NCI-H345 treated with DMSO at 0.1 percent for 48 hours (cell line): ENCODE measurements at regions not wholly inside any gene's neighbourhood (a gene's known extent, or its start where the extent isn't known, plus 50 kb on each side); places are given as distances from the start of the nearest gene placed in this dataset.

Experiments used
- DNase-seq: peaks from one replicate; lab custom pipeline; 2025; ENCODE audit not compliant: unreplicated experiment; lab: John Stamatoyannopoulos, UW

DNA sequence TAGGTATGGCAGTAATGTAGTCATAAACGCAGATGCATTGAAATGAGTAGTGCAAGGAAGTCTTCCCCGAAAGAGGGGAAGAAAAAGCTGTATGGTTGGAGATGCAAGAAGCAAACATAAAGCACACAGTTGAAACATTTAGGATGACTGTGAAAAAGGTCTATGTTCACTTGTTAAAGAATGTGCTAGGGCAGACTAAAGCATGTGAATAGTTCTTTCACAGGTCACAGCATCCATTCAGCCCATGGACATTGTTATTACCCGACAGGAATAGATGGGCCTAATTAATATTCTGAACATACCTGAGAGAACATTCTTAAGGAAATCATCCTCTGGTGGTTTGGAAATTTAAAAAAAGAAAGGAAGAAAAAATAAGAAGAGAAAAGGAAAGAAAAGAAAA, 595.2 kb downstream of the ZIC1 start:
- no peak for DNase-seq

DNA sequence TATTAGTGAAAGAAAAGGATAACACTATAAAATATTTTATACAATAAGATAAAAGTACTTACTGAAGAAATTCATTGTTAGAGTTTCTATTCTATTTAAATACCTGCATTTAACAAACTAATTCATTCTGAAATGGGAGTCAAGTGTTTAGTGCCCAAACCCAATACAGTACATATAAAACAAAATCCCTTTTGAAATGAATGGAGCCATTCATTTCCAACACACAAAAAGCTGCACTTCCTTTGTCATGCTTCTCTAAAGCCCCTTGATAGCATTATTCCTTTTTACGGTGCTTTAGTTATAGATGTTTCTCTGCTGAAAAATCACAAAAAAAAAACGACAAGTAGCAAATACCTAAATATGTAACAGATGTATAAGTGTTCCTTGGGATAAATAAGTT, 596.3 kb downstream of the ZIC1 start:
- DNase-seq = peak; percentile 40

DNA sequence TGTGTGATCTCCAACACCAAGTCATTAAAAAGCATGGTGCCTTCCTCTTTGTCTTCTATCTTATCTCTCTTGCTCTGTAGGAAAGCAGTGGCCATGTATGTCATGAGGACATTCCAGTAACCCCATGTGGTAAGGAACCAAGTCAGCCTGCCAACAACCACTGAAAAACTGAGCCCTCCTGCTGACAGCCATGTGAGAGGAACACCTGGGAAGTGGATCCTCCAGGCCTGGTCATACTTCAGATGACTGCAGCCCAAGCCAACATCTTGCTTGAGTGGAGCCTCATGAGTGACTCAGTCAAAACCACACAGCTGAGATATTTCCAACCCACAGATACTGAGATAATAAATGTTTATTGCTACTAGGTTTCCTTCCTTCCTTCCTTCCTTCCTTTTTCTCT, 597.3 kb downstream of the ZIC1 start:
- DNase-seq = no peak

DNA sequence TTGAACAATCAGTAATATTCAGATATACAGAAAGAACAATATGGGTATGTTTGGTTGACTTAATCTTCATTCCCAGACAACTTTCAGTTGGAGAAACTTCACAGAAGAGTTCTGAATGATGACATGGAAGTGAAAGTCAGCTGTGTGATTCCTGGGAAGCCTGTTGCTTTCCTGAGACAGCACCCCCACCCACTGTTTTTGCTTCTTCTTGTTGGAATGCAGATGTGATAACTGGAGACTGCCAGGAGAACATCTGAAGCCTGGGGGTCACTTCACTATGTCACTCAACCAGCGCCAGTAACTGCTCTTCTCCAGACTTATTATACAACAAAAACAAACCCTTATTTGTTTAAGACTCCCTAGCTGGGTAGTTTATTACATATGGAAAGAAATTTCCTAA, 599.4 kb downstream of the ZIC1 start:
- no peak for DNase-seq

DNA sequence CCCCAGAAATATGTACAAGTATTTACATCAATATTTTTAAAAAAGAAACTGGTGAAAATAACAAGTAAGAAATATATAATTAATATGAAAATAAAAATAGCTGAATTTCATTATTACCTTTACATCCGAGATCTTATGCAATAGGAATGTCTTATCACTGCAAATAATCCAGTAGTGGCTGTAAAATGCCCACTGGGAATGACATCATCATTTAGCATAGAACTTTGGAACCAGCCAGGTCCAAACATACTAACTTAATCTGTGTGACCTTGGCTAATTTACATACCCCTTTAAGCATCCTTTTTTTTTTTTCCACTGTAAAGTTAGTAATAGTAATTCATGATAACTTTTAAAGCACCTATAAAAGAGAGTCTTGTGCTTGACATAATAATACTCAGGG, 611.7 kb downstream of the ZIC1 start:
- DNase-seq = no peak

DNA sequence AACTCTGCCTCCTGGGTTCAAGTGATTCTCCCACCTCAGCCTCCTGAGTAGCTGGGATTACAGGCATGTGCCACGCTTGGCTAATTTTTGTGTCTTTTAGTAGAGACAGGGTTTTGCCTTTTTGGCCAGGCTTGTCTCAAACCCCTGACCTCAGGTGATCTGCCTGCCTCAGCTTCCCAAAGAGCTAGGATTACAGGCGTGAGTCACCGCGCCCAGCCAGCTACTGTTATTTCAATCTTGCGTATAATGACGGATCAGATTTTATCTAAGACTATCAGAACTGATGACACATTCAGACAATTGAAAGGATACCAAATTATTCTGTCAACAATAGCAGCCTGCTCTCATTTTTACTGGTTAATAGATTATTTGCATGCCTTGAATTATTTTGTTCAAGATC, 612.2 kb downstream of the ZIC1 start:
- DNase-seq = no peak

DNA sequence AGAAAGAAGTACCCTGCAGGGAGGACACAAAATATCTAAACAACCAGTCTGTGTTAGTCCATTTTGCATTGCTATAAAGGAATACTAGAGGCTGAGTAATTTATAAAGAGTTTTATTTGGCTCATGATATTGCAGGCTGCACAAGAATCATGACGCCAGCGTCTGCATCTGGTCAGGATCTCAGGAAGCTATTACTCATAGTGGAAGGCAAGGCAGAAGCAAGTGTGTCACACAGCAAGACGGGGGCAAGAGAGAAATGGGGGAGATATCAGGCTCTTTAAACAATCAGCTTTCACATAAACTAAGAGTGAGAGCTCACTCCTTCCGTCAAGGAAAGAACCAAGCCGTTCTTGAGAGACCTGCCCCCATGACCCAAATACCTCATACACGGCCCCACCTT, 614.8 kb downstream of the ZIC1 start:
- no peak for DNase-seq

DNA sequence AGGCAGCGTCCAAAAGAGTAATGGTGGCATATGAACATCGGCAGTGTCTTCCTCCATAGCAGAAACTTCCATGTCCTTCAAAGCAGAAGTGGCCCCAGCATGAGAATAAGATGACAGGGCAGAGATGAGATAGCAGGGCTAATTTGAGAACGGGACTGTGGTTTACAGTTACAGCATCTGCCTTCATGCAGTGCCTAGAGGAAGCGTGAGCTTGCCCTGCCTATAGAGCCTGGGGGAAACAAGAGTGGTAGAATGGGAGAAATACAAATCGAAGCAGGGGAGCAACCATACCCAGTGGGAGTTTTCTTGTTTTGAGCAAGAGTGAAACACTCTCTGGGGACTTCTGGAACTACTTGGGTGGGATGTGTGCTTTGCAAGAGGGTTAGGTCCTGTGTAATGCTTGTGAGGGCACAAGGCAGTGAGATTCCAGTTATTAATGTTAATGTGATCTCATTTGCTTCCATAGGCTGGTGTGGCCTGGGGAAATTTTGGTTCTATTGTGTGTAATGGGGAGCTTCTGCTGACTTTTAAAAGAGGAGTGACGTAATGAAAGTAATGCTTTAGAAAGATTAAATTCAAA, 616.9 kb downstream of the ZIC1 start:
- DNase-seq = no peak

DNA sequence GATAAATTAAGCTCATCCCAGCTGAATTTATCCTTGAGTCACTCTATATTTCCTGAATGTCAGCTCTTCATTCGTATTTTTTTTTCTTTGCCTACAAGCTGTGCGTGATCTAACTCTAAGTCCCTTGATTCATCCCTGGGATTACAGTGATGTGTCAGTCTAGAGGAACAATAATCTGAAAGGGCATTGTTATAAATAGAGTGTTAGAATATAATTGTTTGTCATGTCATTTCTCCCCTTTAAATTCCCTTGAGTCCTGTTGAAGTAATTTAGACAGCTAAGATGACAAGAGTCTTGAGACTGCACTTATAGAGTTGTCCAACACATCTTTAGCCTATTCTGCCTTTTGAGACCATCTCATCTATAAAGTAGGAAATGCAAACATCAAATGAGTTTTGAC, 621.8 kb downstream of the ZIC1 start:
- no peak for DNase-seq

DNA sequence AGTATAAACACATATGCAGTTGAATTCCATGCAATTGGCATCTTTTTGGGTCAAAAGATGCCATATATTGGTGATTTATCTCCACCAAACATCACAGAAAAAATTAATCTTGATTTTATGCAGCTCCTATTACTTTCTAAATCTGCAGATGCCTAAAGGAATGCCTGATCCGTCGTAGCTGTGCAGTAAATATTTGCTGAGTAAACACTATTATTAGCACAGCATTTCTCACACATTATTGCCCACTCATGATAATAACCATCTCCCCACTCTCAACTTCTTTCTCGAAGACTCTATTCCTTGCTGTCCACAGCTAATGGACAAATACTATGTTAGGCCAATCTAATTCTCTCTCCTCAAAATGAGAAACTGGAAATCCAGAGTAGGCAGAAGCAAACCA, 625.2 kb downstream of the ZIC1 start:
- no peak for DNase-seq

DNA sequence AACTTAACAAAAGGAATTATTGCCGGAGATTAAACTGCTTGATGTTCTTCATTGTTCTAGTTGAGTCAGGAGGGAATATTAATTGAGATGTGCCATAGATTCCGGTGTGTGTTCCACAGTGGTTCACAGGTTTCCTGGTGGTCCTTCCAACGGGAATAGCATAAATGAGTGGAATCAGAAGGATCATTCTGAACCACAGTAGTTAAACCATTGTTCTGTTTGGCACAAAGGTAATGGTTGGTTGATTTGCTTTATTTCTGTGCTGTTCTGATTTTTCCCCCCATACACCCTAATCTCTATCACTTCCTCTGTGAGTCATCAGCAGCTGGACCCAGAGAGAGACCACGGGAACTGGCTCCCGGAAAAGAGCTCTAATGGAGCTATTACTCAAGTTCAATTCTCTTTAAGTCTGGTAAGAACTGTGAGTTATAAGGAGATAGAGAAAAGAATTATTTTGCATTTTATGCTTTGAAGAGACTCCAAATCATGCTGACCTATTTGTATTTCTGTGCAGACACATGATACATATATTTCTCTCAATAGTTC, 627.2 kb downstream of the ZIC1 start:
- no peak for DNase-seq

DNA sequence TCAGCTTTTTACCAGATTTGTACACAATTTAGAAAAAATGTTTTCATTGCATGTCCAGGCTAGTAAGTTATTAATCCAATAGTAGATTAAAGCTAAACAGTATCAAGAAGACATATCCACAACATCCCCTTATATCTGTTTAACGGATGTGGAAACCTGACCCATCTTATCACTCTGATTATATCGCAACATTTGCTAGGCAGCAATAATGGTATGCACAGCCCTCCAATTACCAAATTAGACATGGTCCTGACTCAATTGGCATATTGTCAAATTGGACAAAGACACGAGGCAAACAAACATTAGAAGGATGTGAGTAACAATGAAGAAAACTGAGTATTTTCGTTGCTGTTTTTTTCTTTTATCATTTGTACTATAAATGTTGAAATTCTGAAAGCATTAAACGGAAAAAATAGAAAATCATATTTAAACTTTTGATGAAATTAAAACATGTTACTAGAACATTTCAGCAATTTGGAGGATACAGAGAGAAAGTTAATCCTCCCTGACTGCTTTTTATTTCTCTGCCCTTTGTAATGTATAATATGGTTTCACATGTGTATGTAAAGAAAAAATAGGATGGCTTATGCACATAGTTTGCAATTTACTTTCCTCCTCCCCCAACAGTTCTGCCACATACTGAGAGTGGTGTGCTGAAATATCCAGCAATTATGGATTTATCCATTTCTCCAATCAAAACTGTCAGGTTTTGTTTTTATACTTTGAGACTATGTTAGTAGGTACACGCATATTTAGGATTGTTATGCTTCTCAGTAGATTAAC, 633.7 kb downstream of the ZIC1 start:
- no peak for DNase-seq

DNA sequence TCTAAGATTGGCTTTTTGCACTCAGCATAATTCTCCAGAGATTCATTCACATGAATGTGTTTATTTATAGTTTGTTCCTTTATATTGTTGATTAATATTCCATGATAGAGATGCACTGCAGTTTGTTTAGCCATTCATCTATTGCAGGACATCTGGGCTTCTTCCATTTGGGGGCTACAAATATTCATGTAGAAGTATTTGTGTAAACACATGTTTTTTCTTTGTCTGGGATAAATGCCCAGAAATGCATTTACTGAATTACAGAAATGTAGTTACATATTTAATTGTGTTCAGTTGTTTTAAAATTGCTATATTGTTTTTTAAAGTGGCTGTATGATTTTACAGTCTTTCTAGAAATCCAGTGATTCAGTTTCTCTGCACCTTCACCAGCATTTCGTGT, 635.0 kb downstream of the ZIC1 start:
- no peak for DNase-seq

DNA sequence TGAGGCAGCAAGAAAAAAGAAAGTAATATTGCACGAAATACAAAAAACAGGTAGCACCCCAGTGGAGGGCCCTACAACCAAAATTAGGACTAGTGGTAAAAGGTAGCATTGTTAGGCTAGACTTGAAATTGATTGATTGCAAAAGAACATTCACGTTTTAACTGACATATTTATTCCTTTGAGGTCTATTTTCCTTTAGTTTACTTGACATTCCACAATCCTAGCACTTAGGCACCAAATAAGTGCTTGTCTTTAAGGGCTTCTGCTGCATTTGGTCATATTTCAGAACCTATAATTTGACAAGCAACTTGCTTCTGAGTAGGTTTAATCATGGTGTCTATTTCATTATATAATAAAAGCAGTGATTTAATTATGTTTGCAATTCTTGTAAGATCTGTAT, 642.7 kb upstream of the AGTR1 start:
- DNase-seq = no peak

DNA sequence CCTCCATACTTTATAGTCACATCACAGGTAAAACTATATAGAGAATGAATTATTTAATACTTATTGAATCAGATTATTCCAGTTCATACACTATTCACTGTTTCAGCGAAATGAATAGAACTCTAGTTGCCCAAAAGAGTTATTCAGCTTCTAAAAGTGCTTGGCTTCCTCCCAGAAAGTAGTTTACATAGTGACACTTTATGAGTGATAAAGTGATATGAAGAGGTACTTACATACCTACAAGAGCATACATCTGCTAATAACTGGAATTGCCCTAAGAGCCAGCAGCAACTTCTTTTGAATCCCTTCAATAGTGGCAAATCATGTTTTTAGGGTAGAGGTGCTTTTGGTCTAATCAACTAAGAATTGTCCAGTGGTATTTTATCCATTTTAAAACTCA, 635.1 kb upstream of the AGTR1 start:
- peak; percentile 61 for DNase-seq

DNA sequence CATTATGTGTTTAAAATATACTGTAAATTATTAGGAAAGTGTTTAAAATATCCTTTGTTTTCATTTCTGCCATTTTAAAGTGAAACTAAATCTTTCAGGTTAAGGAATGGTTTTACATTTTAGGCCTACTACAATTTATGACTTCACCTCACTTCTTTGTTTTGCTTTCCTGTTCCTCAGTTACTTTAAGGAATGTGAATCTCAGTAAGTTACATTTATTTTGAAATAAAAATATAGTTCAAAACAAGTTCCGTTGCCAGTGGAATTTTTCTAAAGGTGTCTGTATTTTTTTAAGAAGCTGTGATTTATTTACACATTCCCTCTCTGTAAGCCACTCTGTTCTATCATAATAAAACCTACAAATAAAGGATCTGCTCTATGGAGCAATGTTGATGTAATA, 630.9 kb upstream of the AGTR1 start:
- DNase-seq = no peak

DNA sequence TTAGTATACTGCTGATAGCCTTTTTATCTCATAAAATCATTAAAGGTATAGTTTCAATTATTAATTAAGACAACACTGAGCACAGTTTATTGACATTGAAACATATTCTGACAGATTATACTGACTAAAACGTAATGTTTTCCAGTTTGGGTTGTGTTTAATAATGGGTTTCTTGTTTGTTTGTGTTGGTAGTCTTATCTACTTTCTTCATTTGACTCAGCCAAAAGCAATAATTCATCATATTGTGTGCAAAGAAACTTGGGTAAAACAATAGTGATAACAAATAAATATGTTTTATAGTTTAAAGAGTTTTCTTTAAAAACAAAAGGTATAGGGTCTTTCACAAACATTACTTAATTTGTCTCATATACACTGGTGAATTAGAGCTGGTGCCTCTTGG, 629.2 kb upstream of the AGTR1 start:
- DNase-seq = no peak

DNA sequence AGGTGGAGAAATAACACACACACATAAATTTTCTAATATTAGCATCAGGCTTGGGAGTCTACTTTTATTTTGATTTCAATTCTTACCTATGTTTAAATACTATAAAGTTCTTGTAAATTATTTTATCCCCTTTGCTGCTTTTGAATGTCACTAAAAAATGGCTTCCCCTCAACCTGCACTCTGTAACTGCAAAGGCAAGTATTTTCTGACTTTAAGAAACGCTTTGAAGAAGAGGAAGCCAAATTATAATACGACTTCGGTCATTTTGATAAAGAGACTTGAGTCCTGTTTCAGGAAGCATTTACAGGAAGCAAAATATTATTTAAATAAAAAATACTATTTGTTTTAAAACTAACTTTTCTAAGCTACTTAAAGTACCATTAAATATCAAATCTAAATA, 627.7 kb upstream of the AGTR1 start:
- no peak for DNase-seq

DNA sequence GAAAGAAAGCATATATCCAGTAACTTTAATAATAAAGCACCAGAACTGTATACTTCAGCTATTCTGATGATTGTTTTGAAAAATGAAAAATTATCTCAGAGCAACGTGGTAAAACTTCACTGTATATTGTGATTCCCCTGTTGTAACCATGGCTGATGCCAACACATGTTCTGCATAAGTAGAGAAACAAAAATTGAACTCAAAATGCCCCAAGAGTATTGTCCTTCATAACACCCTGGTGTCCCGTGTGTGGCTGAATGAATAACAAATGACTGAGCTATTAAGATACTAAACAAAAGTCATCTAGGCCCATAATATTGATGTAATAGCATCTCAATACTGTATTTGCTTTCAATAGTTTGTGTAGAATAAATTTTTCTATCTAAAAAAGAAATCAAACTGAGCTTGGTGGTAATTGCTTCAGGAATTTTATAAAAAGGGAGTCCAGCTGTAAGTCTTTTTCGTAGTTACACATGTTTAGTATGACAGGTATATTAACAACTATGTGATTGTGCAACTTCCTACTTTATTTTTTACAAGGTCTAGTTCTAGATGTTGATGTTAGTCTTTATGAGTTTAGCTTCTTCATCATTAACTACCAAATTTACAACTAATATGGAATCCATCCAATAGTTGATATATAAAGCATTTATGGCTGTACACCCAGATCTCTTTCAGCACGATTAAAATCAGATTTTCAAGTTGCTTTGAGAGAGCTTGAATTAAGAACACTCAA, 623.8 kb upstream of the AGTR1 start:
- DNase-seq = no peak

DNA sequence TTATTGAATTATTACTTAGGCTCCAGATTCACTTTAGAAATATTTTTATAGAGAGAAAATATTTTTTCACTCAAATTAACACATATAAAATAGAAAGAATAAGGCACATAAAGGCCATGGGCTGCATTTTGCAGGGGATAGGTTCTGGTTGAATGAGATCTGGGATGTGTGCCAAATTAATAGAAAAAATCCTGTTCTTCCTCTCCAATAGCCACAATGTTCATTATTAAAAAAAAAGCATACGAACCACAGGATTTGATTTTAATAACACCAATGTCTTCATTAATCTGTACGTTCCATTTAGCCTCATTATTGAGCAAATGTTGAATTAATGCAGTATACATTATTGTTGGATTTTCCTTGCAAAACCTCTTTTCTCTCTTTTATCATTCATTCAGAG, 622.8 kb upstream of the AGTR1 start:
- DNase-seq = peak; percentile 40

DNA sequence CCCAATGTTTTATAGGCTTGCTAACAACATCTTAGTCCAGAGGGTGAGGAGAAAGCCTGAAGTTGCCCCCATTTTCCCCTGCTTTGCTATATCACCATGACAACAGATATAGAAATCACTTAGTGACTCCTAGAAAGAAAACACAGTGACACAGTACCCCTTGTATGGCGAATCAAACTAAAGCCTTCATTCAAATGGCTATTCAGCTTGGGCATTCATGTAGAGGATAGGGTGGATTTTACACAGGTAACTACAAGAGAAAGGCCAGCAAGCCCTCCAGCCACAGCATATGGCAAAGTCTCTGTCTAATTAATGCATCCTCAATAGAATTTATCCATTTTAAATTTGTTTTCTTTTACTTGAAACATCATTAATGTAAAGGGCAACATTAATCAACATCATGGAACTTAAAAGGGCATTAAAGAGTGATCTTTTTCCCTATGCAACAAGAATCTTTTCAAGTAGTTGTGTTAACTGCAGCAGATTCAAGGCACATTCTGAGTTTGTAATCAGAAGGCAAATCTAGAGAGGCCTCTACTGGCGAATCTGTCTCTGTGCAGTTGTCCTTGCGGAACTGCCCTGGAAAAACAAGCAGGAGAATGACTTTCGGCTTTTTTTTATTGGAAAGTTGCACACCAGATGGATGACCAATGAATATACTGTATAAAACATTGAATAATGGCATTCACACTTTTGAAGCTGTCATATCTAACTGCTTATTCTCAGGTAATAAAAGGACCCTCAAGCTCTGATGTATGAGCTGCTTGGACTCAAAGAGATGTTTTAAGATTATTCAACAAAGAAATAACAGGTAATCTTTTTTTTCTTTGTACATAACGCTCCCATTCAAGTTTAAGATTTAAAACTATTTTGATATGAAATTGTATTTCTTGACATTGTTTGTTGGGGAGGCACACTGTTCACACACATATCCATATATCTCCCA, 621.7 kb upstream of the AGTR1 start:
- no peak for DNase-seq
